CD4-positive, alpha-beta T cell (primary cell): ENCODE measurements at regions not wholly inside any gene's neighbourhood (a gene's known extent, or its start where the extent isn't known, plus 50 kb on each side); places are given as distances from the start of the nearest gene placed in this dataset.

Experiments used
- ATAC-seq: fragments of 200-7000 bp; cut with Tn5 transposase; one replicate; pipeline ENCODE4 v1.10.0; 2022; ENCODE audit warnings: mild to moderate bottlenecking; ENCODE audit not compliant: poor library complexity
- CTCF ChIA-PET: fragments of 350-600 bp; sonication (Branson Sonifier 250); formaldehyde crosslinking; loops from one replicate; lab custom pipeline; 2021; ENCODE audit warnings: antibody characterized with exemption, inconsistent platforms; lab: Charles Lee
- POLR2A ChIA-PET: fragments of 350-600 bp; sonication (Branson Sonifier 250); formaldehyde crosslinking; loops from one replicate; lab custom pipeline; 2021; ENCODE audit warnings: antibody characterized with exemption, inconsistent platforms; lab: Charles Lee
- DNase-seq, 14 experiments: peaks; one replicate each; pipeline ENCODE4 v3.0.0-alpha.2; 2013 to 2020; ENCODE audit warnings: mixed read lengths in 2 of 14
- H3K27ac ChIP-seq, 2 donors: one replicate each; pipeline versions ENCODE4 v1.5.1 to v1.7.0; 2013; ENCODE audit warnings: low read length in 2 of 2, low read depth in 1 of 2, mild to moderate bottlenecking in 1 of 2
- H3K27me3 ChIP-seq, 2 experiments: 1 replicate in 1 of 2; 2 replicates in 1 of 2; pipeline versions ENCODE4 v1.6.1 to v1.7.0; 2013; ENCODE audit warnings: low read length in 2 of 2, control low read depth in 1 of 2, mild to moderate bottlenecking in 1 of 2, moderate library complexity in 1 of 2; ENCODE audit not compliant: insufficient read depth in 2 of 2, control insufficient read depth in 1 of 2
- H3K36me3 ChIP-seq: one replicate; pipeline ENCODE4 v1.6.1; 2013; ENCODE audit warnings: low read length, control low read depth; ENCODE audit not compliant: insufficient read depth
- H3K4me1 ChIP-seq: one replicate; pipeline ENCODE4 v1.6.1; 2013; ENCODE audit warnings: low read length, control low read depth; ENCODE audit not compliant: insufficient read depth
- H3K4me3 ChIP-seq: one replicate; pipeline ENCODE4 v1.5.1; 2013; ENCODE audit warnings: mild to moderate bottlenecking, low read length, moderate library complexity
- H3K9me3 ChIP-seq, 2 experiments: 1 replicate in 1 of 2; 2 replicates in 1 of 2; pipeline versions ENCODE4 v1.6.1 to v1.7.0; 2013; ENCODE audit warnings: low read length in 2 of 2, mild to moderate bottlenecking in 2 of 2, control low read depth in 1 of 2, moderate library complexity in 1 of 2; ENCODE audit not compliant: control insufficient read depth in 1 of 2, insufficient read depth in 1 of 2
- H3K27ac Mint-ChIP-seq: one replicate; pipeline ENCODE4 v1.8.0; 2020; ENCODE audit warnings: mixed read lengths
- H3K27me3 Mint-ChIP-seq: one replicate; pipeline ENCODE4 v1.8.0; 2021; ENCODE audit warnings: mixed read lengths
- H3K36me3 Mint-ChIP-seq: one replicate; pipeline ENCODE4 v1.8.0; 2021; ENCODE audit warnings: low read depth, mixed read lengths
- H3K4me1 Mint-ChIP-seq: one replicate; pipeline ENCODE4 v1.8.0; 2021; ENCODE audit warnings: low read depth, mixed read lengths
- H3K4me3 Mint-ChIP-seq: one replicate; pipeline ENCODE4 v1.8.0; 2020; ENCODE audit warnings: mild to moderate bottlenecking, mixed read lengths
- H3K9me3 Mint-ChIP-seq: one replicate; pipeline ENCODE4 v1.8.0; 2020; ENCODE audit warnings: mixed read lengths
- intact Hi-C, 2 experiments: fragments of 100-400 bp; cut with DNase I in 1 of 2; cut with micrococcal nuclease in 1 of 2; formaldehyde crosslinking; loops; one replicate each; pipeline versions ENCODE4 v1.15.1 to v1.9.0; 2023 to 2025; cut with DNase I, micrococcal nuclease
- TF ChIP-seq, protein P1 (sequence below): fragments of 200-600 bp; IDR thresholded peaks from one replicate; pipeline ENCODE4 v1.8.0; 2022; ENCODE audit warnings: antibody characterized with exemption, mild to moderate bottlenecking

DNA sequence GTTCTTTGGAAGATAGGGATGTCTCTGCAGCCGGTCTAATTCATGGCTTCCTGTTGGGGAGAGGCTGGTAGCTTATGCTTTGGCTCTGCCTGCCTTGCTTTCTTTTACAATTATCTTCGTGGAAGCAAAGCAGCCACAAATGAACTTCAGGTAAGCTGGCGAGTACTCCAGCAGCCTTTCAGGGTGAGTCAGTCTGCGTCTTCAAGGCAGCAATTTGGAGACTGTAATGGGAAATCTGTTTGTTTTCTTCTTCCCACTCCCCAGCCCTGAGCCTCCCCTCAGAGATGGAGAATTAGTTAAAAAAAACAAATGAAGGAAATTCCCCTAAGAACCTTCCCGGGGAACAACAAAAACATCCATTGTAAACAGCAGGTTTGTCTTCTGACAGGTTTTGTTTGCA lies 100.1 kb downstream of the PSAT1 start:
- Histone ChIP-seq H3K36me3 (no peaks in the 10 kb centered on the region), H3K27ac (no peak overlapping the region), H3K9me3 (peaks cover 0 to 21% of the 10 kb centered on the region in 2 experiments), H3K4me1 (no peaks in the 10 kb centered on the region), H3K4me3 (no peak overlapping the region), H3K27me3 (peaks cover 0 to 5% of the 10 kb centered on the region in 2 experiments)
- intact Hi-C loops = no loop called here
- ChIA-PET POLR2A (no interaction called here), CTCF (no interaction called here)
- Mint-ChIP-seq H3K36me3 (no peaks in the 10 kb centered on the region), H3K9me3 (peaks cover 8% of the 10 kb centered on the region), H3K4me1 (no peaks in the 10 kb centered on the region), H3K4me3 (no peak overlapping the region), H3K27me3 (peaks cover 4% of the 10 kb centered on the region), H3K27ac (no peak overlapping the region)
- TF ChIP-seq, protein P1, sequence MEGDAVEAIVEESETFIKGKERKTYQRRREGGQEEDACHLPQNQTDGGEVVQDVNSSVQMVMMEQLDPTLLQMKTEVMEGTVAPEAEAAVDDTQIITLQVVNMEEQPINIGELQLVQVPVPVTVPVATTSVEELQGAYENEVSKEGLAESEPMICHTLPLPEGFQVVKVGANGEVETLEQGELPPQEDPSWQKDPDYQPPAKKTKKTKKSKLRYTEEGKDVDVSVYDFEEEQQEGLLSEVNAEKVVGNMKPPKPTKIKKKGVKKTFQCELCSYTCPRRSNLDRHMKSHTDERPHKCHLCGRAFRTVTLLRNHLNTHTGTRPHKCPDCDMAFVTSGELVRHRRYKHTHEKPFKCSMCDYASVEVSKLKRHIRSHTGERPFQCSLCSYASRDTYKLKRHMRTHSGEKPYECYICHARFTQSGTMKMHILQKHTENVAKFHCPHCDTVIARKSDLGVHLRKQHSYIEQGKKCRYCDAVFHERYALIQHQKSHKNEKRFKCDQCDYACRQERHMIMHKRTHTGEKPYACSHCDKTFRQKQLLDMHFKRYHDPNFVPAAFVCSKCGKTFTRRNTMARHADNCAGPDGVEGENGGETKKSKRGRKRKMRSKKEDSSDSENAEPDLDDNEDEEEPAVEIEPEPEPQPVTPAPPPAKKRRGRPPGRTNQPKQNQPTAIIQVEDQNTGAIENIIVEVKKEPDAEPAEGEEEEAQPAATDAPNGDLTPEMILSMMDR = no peak
- no peak for DNase-seq
- no peak for ATAC-seq

DNA sequence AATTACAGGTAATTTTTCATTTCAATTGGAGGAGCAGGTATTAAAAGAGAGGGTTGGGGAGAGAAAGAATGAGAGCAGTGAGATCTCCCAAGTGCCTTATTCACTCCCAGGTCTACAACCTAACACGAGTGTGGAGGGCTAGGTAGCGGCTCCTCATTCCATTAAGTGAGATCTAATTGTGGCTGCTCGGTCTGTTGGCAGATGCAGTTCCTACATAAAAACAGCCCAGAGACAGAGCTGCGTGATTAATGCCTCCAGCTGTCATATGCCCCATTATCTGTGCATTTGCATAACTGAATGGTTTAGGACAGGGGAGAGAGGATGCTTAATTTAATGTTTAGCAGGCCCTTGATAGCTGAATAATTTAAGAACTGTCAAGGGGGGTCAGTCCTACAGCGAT lies 100.5 kb downstream of the PSAT1 start:
- Mint-ChIP-seq H3K27me3 (peaks cover 4% of the 10 kb centered on the region), H3K27ac (no peak overlapping the region)
- intact Hi-C loops = no loop called here

GRCh38 chr9:78399153-78399552 lies 102.2 kb downstream of the PSAT1 start:
- Histone ChIP-seq H3K4me1 (no peaks in the 10 kb centered on the region), H3K36me3 (no peaks in the 10 kb centered on the region), H3K27me3 (peaks cover 2 to 5% of the 10 kb centered on the region in 2 experiments), H3K27ac (no peak overlapping the region), H3K9me3 (peaks cover 0 to 20% of the 10 kb centered on the region in 2 experiments), H3K4me3 (no peak overlapping the region)
- POLR2A ChIA-PET = no interaction called here
- Mint-ChIP-seq H3K27ac (no peak overlapping the region), H3K4me3 (no peak overlapping the region), H3K9me3 (peaks cover 8% of the 10 kb centered on the region), H3K4me1 (no peaks in the 10 kb centered on the region), H3K27me3 (peaks cover 4% of the 10 kb centered on the region), H3K36me3 (no peaks in the 10 kb centered on the region)
- DNase-seq (no peak), ATAC-seq (no peak)
- intact Hi-C loops = no loop called here
- TF ChIP-seq, protein P1 = no peak
- CTCF ChIA-PET = no interaction called here

More for the DNA sequence above, 100.5 kb downstream of the PSAT1 start:
- Histone ChIP-seq H3K27me3 (peaks cover 0 to 5% of the 10 kb centered on the region in 2 experiments), H3K36me3 (no peaks in the 10 kb centered on the region), H3K9me3 (peaks cover 0 to 21% of the 10 kb centered on the region in 2 experiments), H3K27ac (no peak overlapping the region), H3K4me3 (no peak overlapping the region), H3K4me1 (no peaks in the 10 kb centered on the region)
- Mint-ChIP-seq H3K9me3 (peaks cover 8% of the 10 kb centered on the region), H3K4me1 (no peaks in the 10 kb centered on the region), H3K4me3 (no peak overlapping the region), H3K36me3 (no peaks in the 10 kb centered on the region)
- DNase-seq (no peak), ATAC-seq (no peak)
- TF ChIP-seq, protein P1 = no peak
- POLR2A ChIA-PET = no interaction called here
- CTCF ChIA-PET = no interaction called here
